ENCODE measurements at regions not wholly inside any gene's neighbourhood (a gene's known extent, or its start where the extent isn't known, plus 50 kb on each side); places are given as distances from the start of the nearest gene placed in this dataset.
A peak's percentile ranks its signal among the peaks of the same experiment; 100 is the strongest.

- Histone ChIP-seq H2AFZ (no peak overlapping the region), H3K79me2 (replicated peaks; ENCODE audit: insufficient read depth) (no peaks in the 10 kb centered on the region), H3K36me3 (ENCODE audit: insufficient read depth) (no peaks in the 10 kb centered on the region), H3K27ac (ENCODE audit: low read depth) (no peak overlapping the region), H3K4me3 (no peak overlapping the region), H3F3A (replicated peaks; ENCODE audit: low read depth) (no peaks in the 10 kb centered on the region), H4K20me1 (replicated peaks; ENCODE audit: insufficient read depth) (no peaks in the 10 kb centered on the region), H3K4me1 (ENCODE audit: insufficient read depth) (no peaks in the 10 kb centered on the region), H3K4me2 (no peak overlapping the region), H3K27me3 (ENCODE audit: insufficient read depth) (no peaks in the 10 kb centered on the region), H3K9me2 (ENCODE audit: insufficient read depth) (no peaks in the 10 kb centered on the region; the same call in none of the 2 replicates)
- no peak for ATAC-seq
- no peak for DNase-seq (ENCODE audit: low spot score)
- H3K27ac Mint-ChIP-seq: peak overlapping the region; percentile 66; the same call in 1 of the 2 replicates
- H3K4me3 Mint-ChIP-seq: no peak overlapping the region
- TF ChIP-seq CTCF (conservative IDR thresholded peaks at IDR 0.05; ENCODE audit: low read depth in 2 of 2) (no peak), NANOG (IDR thresholded peaks at IDR 0.05; ENCODE audit: borderline replicate concordance) (no peak), ZNF331 (CRISPR knock-in tag; IDR thresholded peaks at IDR 0.05; ENCODE audit: low read depth) (no peak), EZH2 (IDR thresholded peaks at IDR 0.05; ENCODE audit: low read depth, unreplicated experiment) (no peak), CREB1 (CRISPR knock-in tag; IDR thresholded peaks at IDR 0.05; ENCODE audit: low read depth) (no peak), POLR2AphosphoS5 (IDR thresholded peaks at IDR 0.05; ENCODE audit: low read depth) (no peak), STAT1 (IDR thresholded peaks at IDR 0.05; ENCODE audit: unreplicated experiment) (no peak), ZNF114 (CRISPR knock-in tag; IDR thresholded peaks at IDR 0.05) (no peak), EZH2phosphoT487 (IDR thresholded peaks at IDR 0.05; ENCODE audit: unreplicated experiment) (no peak), REST (IDR thresholded peaks at IDR 0.05; ENCODE audit: unreplicated experiment) (no peak), JUNB (IDR thresholded peaks at IDR 0.05; ENCODE audit: unreplicated experiment) (no peak), ETS1 (IDR thresholded peaks at IDR 0.05) (no peak)
- TF ChIP-seq, protein P1, sequence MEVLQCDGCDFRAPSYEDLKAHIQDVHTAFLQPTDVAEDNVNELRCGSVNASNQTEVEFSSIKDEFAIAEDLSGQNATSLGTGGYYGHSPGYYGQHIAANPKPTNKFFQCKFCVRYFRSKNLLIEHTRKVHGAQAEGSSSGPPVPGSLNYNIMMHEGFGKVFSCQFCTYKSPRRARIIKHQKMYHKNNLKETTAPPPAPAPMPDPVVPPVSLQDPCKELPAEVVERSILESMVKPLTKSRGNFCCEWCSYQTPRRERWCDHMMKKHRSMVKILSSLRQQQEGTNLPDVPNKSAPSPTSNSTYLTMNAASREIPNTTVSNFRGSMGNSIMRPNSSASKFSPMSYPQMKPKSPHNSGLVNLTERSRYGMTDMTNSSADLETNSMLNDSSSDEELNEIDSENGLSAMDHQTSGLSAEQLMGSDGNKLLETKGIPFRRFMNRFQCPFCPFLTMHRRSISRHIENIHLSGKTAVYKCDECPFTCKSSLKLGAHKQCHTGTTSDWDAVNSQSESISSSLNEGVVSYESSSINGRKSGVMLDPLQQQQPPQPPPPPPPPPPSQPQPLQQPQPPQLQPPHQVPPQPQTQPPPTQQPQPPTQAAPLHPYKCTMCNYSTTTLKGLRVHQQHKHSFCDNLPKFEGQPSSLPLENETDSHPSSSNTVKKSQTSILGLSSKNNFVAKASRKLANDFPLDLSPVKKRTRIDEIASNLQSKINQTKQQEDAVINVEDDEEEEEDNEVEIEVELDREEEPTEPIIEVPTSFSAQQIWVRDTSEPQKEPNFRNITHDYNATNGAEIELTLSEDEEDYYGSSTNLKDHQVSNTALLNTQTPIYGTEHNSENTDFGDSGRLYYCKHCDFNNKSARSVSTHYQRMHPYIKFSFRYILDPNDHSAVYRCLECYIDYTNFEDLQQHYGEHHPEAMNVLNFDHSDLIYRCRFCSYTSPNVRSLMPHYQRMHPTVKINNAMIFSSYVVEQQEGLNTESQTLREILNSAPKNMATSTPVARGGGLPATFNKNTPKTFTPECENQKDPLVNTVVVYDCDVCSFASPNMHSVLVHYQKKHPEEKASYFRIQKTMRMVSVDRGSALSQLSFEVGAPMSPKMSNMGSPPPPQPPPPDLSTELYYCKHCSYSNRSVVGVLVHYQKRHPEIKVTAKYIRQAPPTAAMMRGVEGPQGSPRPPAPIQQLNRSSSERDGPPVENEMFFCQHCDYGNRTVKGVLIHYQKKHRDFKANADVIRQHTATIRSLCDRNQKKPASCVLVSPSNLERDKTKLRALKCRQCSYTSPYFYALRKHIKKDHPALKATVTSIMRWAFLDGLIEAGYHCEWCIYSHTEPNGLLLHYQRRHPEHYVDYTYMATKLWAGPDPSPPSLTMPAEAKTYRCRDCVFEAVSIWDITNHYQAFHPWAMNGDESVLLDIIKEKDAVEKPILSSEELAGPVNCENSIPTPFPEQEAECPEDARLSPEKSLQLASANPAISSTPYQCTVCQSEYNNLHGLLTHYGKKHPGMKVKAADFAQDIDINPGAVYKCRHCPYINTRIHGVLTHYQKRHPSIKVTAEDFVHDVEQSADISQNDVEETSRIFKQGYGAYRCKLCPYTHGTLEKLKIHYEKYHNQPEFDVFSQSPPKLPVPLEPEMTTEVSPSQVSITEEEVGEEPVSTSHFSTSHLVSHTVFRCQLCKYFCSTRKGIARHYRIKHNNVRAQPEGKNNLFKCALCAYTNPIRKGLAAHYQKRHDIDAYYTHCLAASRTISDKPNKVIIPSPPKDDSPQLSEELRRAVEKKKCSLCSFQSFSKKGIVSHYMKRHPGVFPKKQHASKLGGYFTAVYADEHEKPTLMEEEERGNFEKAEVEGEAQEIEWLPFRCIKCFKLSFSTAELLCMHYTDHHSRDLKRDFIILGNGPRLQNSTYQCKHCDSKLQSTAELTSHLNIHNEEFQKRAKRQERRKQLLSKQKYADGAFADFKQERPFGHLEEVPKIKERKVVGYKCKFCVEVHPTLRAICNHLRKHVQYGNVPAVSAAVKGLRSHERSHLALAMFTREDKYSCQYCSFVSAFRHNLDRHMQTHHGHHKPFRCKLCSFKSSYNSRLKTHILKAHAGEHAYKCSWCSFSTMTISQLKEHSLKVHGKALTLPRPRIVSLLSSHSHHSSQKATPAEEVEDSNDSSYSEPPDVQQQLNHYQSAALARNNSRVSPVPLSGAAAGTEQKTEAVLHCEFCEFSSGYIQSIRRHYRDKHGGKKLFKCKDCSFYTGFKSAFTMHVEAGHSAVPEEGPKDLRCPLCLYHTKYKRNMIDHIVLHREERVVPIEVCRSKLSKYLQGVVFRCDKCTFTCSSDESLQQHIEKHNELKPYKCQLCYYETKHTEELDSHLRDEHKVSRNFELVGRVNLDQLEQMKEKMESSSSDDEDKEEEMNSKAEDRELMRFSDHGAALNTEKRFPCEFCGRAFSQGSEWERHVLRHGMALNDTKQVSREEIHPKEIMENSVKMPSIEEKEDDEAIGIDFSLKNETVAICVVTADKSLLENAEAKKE (CRISPR knock-in tag; IDR thresholded peaks at IDR 0.05): no peak
- no peaks in the 10 kb centered on the region for H3K9me3 Mint-ChIP-seq
- no peaks in the 10 kb centered on the region for H3K36me3 Mint-ChIP-seq (ENCODE audit: low read depth)
- no peaks in the 10 kb centered on the region for H3K27me3 Mint-ChIP-seq (ENCODE audit: insufficient read depth, low read depth, poor library complexity)
- peaks cover 6% of the 10 kb centered on the region; the same call in 2 of the 3 replicates for H3K4me1 Mint-ChIP-seq
Measured at GRCh38 chr2:221808488-221808887, 236.4 kb upstream of the EPHA4 start.
